Hepatocyte (in vitro differentiated cells): ENCODE measurements at regions not wholly inside any gene's neighbourhood (a gene's known extent, or its start where the extent isn't known, plus 50 kb on each side); places are given as distances from the start of the nearest gene placed in this dataset.

Experiments
- DNase-seq: peaks from one replicate; pipeline ENCODE4 v3.0.0-alpha.2; 2016; ENCODE audit warnings: low spot score
- H2AFZ ChIP-seq: fragments of 200-600 bp; sonication (generic); 2 replicates; pipeline ENCODE4 v1.6.0; 2016; ENCODE audit warnings: antibody characterized with exemption, mild to moderate bottlenecking
- H3K27ac ChIP-seq: fragments of 200-600 bp; sonication (generic); 2 replicates; pipeline ENCODE4 v1.5.1; 2016; ENCODE audit warnings: mild to moderate bottlenecking
- H3K27me3 ChIP-seq: fragments of 200-600 bp; sonication (generic); 2 replicates; pipeline ENCODE4 v1.6.1; 2016
- H3K36me3 ChIP-seq: fragments of 200-600 bp; sonication (generic); replicated peaks from 2 replicates; pipeline ENCODE4 v1.5.1; 2016; ENCODE audit warnings: low read depth; ENCODE audit not compliant: insufficient read depth
- H3K4me1 ChIP-seq: fragments of 200-600 bp; sonication (generic); 2 replicates; pipeline ENCODE4 v1.5.1; 2016; ENCODE audit warnings: mild to moderate bottlenecking, moderate library complexity; ENCODE audit not compliant: insufficient read depth
- H3K4me2 ChIP-seq: fragments of 200-600 bp; sonication (generic); 2 replicates; pipeline ENCODE4 v1.6.0; 2016
- H3K4me3 ChIP-seq: fragments of 200-600 bp; sonication (generic); 2 replicates; pipeline ENCODE4 v1.5.1; 2016; ENCODE audit warnings: mild to moderate bottlenecking
- H3K79me2 ChIP-seq: fragments of 200-600 bp; sonication (generic); 2 replicates; pipeline ENCODE4 v1.6.0; 2017; ENCODE audit warnings: mild to moderate bottlenecking
- H3K9me2 ChIP-seq: fragments of 200-600 bp; sonication (generic); replicated peaks from 2 replicates; pipeline ENCODE4 v1.6.0; 2017; ENCODE audit warnings: mild to moderate bottlenecking; ENCODE audit not compliant: insufficient read depth
- H3K9me3 ChIP-seq: fragments of 200-600 bp; sonication (generic); 2 replicates; pipeline ENCODE4 v1.5.1; 2016; ENCODE audit warnings: low read depth, mild to moderate bottlenecking
- H4K20me1 ChIP-seq: fragments of 200-600 bp; sonication (generic); 2 replicates; pipeline ENCODE4 v1.6.0; 2016; ENCODE audit warnings: mild to moderate bottlenecking; ENCODE audit not compliant: insufficient read depth, poor library complexity, severe bottlenecking
- EZH2 ChIP-seq: fragments of 200-600 bp; sonication (generic); IDR thresholded peaks from 2 replicates; pipeline ENCODE4 v1.6.1; 2016; ENCODE audit warnings: antibody characterized with exemption, mild to moderate bottlenecking, borderline replicate concordance
- EZH2phosphoT487 ChIP-seq: fragments of 200-600 bp; sonication (generic); IDR thresholded peaks from one replicate; pipeline ENCODE4 v1.6.1; 2018; ENCODE audit warnings: antibody characterized with exemption, mild to moderate bottlenecking, low read depth, moderate library complexity; ENCODE audit not compliant: unreplicated experiment, severe bottlenecking
- WGBS: methylation state at CpG from one replicate; pipeline ENCODE4 v1.1.6; 2016; ENCODE audit warnings: low lambda C conversion rate; ENCODE audit errors: missing lambda C conversion rate; 5-methylcytosine and 5-hydroxymethylcytosine counted together
- TF ChIP-seq, protein P1 (sequence below): fragments of 200-600 bp; sonication (generic); IDR thresholded peaks from 2 replicates; pipeline ENCODE4 v1.5.1; 2016; ENCODE audit warnings: antibody characterized with exemption, mild to moderate bottlenecking; ENCODE audit not compliant: poor library complexity

DNA sequence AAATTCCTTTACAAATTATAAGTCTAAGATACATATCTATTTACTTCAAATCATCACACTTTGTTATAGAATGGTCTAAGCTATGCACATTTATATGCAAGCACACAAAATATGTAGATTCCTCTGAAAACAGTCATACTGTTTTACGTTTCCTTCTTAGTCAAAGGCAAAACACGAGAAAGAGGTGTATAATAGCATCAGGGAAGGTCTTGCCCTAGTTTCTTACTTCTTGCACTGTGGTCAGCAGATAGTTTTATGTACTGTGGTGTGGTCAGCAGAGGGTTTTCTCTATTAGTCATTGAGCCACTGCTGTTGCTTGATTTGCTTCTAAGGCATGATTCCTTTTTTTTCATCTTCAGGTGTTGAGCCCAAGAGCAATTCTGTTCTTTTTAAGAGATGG, 117.7 kb downstream of the ADAM29 start:
- Histone ChIP-seq H3K36me3 (no peaks in the 10 kb centered on the region), H3K4me3 (no peak overlapping the region), H2AFZ (no peak overlapping the region), H3K9me3 (no peaks in the 10 kb centered on the region), H3K4me2 (no peak overlapping the region), H3K79me2 (no peaks in the 10 kb centered on the region), H3K9me2 (no peaks in the 10 kb centered on the region), H3K27me3 (no peaks in the 10 kb centered on the region), H3K27ac (no peak overlapping the region), H4K20me1 (no peaks in the 10 kb centered on the region), H3K4me1 (no peaks in the 10 kb centered on the region)
- TF ChIP-seq EZH2 (no peak), EZH2phosphoT487 (no peak)
- TF ChIP-seq, protein P1, sequence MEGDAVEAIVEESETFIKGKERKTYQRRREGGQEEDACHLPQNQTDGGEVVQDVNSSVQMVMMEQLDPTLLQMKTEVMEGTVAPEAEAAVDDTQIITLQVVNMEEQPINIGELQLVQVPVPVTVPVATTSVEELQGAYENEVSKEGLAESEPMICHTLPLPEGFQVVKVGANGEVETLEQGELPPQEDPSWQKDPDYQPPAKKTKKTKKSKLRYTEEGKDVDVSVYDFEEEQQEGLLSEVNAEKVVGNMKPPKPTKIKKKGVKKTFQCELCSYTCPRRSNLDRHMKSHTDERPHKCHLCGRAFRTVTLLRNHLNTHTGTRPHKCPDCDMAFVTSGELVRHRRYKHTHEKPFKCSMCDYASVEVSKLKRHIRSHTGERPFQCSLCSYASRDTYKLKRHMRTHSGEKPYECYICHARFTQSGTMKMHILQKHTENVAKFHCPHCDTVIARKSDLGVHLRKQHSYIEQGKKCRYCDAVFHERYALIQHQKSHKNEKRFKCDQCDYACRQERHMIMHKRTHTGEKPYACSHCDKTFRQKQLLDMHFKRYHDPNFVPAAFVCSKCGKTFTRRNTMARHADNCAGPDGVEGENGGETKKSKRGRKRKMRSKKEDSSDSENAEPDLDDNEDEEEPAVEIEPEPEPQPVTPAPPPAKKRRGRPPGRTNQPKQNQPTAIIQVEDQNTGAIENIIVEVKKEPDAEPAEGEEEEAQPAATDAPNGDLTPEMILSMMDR: no peak
- no peak for DNase-seq
- WGBS: 79% methylated on average over 2 of the region's 2 CpGs

DNA sequence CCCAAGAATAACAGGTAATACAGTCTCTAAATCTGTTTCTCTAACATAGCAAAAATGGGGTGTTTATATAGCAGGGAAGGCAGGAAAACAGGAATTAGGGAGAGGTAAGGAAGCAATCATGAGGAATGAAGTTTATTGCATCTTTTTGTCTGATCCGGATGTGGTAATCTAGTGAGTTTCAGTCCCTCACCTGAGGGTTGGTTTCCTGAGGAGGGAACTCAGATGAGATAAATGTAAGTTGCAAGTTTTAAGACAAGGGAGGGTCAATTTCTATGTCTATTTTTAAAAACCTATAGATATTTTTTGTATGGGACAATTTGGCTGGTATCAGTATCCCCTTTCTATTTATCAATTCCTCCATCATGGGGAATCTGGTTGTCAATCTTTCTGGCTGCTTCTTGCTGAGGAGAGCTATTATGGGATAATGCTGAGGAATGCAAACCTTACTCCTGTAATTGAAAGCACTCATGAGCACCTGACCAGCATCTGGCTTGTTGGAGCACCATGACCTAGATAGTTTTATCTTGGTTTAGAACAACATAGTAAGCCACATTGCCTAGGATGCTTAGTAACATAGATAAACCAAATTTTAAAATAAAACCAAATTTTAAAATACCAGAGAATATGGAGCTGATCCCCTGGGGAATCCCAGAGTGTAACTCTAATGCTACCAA, 130.1 kb downstream of the ADAM29 start:
- 100% methylated on average over 1 of the region's 1 CpG for WGBS
- H4K20me1 ChIP-seq: no peaks in the 10 kb centered on the region
- TF ChIP-seq EZH2phosphoT487 (no peak), EZH2 (no peak)
- TF ChIP-seq, protein P1: no peak

DNA sequence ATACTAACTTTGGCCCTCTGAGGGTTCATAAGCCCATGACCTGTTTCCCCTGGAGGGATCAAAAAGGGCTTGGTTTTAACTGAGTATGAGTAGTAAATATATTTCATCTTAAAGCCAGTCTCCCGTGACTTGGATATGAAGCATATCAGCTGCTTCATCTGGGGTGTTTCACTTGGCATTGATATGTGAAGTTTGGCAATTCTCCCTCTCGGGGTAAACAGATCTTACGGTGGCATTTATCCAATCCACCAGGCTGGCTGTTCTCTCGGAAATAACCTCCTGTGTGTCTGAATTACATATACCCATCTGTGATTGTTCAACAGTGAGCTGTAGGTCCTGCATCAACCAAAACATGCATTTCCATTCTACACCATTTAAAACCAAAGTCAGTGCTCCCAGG, 130.7 kb downstream of the ADAM29 start:
- Histone ChIP-seq H3K36me3 (no peaks in the 10 kb centered on the region), H3K4me1 (no peaks in the 10 kb centered on the region), H3K4me3 (no peak overlapping the region), H3K9me3 (no peaks in the 10 kb centered on the region), H4K20me1 (no peaks in the 10 kb centered on the region), H3K4me2 (no peak overlapping the region), H3K27me3 (no peaks in the 10 kb centered on the region), H2AFZ (no peak overlapping the region), H3K9me2 (no peaks in the 10 kb centered on the region), H3K79me2 (no peaks in the 10 kb centered on the region), H3K27ac (no peak overlapping the region)
- WGBS: 84% methylated on average over 4 of the region's 4 CpGs
- no peak for DNase-seq
- TF ChIP-seq, protein P1: no peak
- TF ChIP-seq EZH2phosphoT487 (no peak), EZH2 (no peak)

More for the DNA sequence above, 130.1 kb downstream of the ADAM29 start:
- DNase-seq: no peak
- H3K79me2 ChIP-seq: no peaks in the 10 kb centered on the region
- H3K27me3 ChIP-seq: no peaks in the 10 kb centered on the region
- no peak overlapping the region for H3K4me3 ChIP-seq
- no peaks in the 10 kb centered on the region for H3K4me1 ChIP-seq
- no peaks in the 10 kb centered on the region for H3K9me2 ChIP-seq
- H3K4me2 ChIP-seq: no peak overlapping the region
- no peaks in the 10 kb centered on the region for H3K36me3 ChIP-seq
- H2AFZ ChIP-seq: no peak overlapping the region
- H3K9me3 ChIP-seq: no peaks in the 10 kb centered on the region
- H3K27ac ChIP-seq: no peak overlapping the region

DNA sequence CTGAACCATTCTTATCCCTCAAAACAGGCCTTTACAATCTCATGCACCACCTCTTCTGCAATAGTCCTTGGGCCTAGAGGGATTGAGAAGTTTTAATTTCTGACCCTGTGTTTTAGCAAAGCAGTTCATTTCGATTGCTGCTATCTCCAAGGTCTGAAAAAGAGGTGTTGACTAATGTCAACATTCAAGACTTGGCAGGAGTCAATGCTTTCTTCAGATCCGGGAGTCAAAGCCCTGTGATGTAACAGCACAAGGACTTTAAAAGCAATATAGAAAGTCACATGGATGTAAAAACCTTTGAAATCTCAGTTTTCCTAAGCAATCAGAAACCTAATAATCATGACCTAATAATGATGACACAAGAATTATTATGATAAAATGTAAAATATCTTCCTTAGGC, 133.8 kb downstream of the ADAM29 start:
- Histone ChIP-seq H3K4me2 (no peak overlapping the region), H3K9me2 (no peaks in the 10 kb centered on the region), H3K9me3 (no peaks in the 10 kb centered on the region), H3K4me3 (no peak overlapping the region), H3K4me1 (no peaks in the 10 kb centered on the region), H4K20me1 (no peaks in the 10 kb centered on the region), H2AFZ (no peak overlapping the region), H3K79me2 (no peaks in the 10 kb centered on the region), H3K27me3 (no peaks in the 10 kb centered on the region), H3K36me3 (no peaks in the 10 kb centered on the region), H3K27ac (no peak overlapping the region)
- no peak for TF ChIP-seq EZH2
- TF ChIP-seq, protein P1: no peak
- no peak for TF ChIP-seq EZH2phosphoT487
- WGBS: 63% methylated on average over 2 of the region's 2 CpGs
- DNase-seq: no peak
